Neural crest cell (in vitro differentiated cells): ENCODE measurements at regions not wholly inside any gene's neighbourhood (a gene's known extent, or its start where the extent isn't known, plus 50 kb on each side); places are given as distances from the start of the nearest gene placed in this dataset.

Experiments
- DNase-seq: peaks from one replicate; pipeline ENCODE4 v3.0.0; 2021; ENCODE audit warnings: low read depth, mixed read lengths, low spot score
- H3K27ac Mint-ChIP-seq: one replicate; pipeline ENCODE4 v1.8.0; 2021; ENCODE audit warnings: mild to moderate bottlenecking, mixed read lengths; ENCODE audit not compliant: unreplicated experiment
- H3K27me3 Mint-ChIP-seq: 2 replicates; pipeline ENCODE4 v1.8.0; 2021; ENCODE audit warnings: low read depth, mild to moderate bottlenecking, mixed read lengths
- H3K36me3 Mint-ChIP-seq: 2 replicates; pipeline ENCODE4 v1.8.0; 2021; ENCODE audit warnings: low read depth, mild to moderate bottlenecking, mixed read lengths
- H3K4me1 Mint-ChIP-seq: 2 replicates; pipeline ENCODE4 v1.8.0; 2021; ENCODE audit warnings: mixed read lengths
- H3K4me3 Mint-ChIP-seq: one replicate; pipeline ENCODE4 v1.8.0; 2021; ENCODE audit warnings: mild to moderate bottlenecking, mixed read lengths
- H3K9me3 Mint-ChIP-seq: 2 replicates; pipeline ENCODE4 v1.8.0; 2021; ENCODE audit warnings: mixed read lengths
- CTCF ChIP-seq: fragments of 200-600 bp; sonication (generic); conservative IDR thresholded peaks from 2 replicates; pipeline ENCODE4 v1.5.0; 2021; ENCODE audit warnings: antibody characterized with exemption, mild to moderate bottlenecking

- no peak for DNase-seq
- H3K27me3 Mint-ChIP-seq, result no peaks in the 10 kb centered on the region
- no peak overlapping the region for H3K27ac Mint-ChIP-seq
- H3K9me3 Mint-ChIP-seq, result no peaks in the 10 kb centered on the region
- H3K4me1 Mint-ChIP-seq, result peaks cover 8% of the 10 kb centered on the region
- H3K4me3 Mint-ChIP-seq, result no peak overlapping the region
- H3K36me3 Mint-ChIP-seq, result no peaks in the 10 kb centered on the region
- TF ChIP-seq CTCF, result no peak
Observed at GRCh38 chr6:15945593-15946159, 183.2 kb upstream of the MYLIP start.

DNA sequence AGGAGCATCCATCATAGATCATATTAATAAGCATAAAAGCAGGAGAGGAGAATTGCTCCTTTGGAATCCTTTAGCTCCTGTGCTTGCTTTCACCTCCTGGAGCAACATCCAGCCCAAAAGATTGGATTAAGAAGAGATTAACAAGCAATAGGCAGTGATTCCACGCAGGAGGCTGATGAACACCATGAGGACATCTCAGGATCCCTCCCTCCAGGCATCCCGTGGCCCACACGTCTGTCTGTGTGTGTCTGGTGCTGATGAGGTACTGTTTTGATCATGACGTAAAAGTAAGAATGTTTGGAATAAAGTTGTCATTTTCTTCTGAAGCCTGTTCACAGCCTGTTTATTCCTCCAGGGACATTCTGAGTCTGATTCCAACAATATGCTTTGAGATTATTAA lies 185.5 kb upstream of the MYLIP start:
- TF ChIP-seq CTCF, result no peak
- Mint-ChIP-seq H3K27ac (no peak overlapping the region), H3K4me1 (no peaks in the 10 kb centered on the region), H3K36me3 (no peaks in the 10 kb centered on the region), H3K4me3 (no peak overlapping the region), H3K27me3 (no peaks in the 10 kb centered on the region), H3K9me3 (peaks cover 3% of the 10 kb centered on the region)
- no peak for DNase-seq

DNA sequence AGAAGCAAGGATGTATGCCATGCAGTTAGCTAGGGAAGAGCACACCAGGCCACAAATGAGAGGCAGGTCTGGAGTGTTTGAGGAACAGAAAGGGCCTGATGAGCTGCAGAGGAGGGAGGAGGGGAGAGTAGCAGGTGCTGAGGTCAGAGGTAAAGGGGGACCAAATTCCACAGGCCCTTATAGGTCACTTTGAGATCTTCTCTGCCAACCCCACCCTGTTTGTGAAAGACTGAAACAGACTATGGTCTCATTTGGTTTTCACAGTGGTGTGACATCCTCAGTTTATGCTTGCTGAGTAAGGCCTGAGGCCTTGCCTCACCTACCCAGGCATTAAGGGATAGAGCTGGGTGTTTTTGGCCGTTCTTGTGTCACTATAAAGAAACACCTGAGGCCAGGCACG lies 187.7 kb upstream of the MYLIP start:
- no peak for DNase-seq
- no peak for TF ChIP-seq CTCF
- Mint-ChIP-seq H3K4me1 (no peaks in the 10 kb centered on the region), H3K27ac (no peak overlapping the region), H3K36me3 (no peaks in the 10 kb centered on the region), H3K4me3 (no peak overlapping the region), H3K27me3 (no peaks in the 10 kb centered on the region), H3K9me3 (peaks cover 3% of the 10 kb centered on the region)

GRCh38 chr6:15938107-15938506 lies 190.8 kb upstream of the MYLIP start:
- TF ChIP-seq CTCF, result no peak
- Mint-ChIP-seq H3K4me1 (no peaks in the 10 kb centered on the region), H3K4me3 (no peak overlapping the region), H3K36me3 (no peaks in the 10 kb centered on the region), H3K9me3 (peaks cover 3% of the 10 kb centered on the region), H3K27me3 (no peaks in the 10 kb centered on the region), H3K27ac (no peak overlapping the region)
- DNase-seq, result no peak

DNA sequence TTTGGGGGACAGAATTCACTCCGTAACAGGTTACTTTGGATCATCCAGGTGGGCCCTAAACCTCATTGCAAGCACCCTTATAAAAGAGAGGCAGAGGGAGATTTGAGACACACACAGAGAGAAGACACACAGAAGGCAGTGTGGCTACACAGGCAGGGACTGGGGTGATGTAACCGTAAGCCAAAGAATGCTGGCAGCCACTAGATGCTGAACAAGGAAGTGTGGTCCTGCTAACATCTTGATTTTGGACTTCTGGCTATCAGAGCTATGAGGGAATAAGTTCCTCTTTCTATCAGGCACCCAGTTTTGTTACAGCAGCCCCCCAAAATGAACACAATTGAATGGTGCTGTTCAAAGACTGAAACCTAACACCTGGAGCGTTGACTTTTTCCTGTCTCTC lies 191.3 kb upstream of the MYLIP start:
- no peak for TF ChIP-seq CTCF
- Mint-ChIP-seq H3K36me3 (no peaks in the 10 kb centered on the region), H3K9me3 (peaks cover 3% of the 10 kb centered on the region), H3K4me1 (no peaks in the 10 kb centered on the region), H3K27ac (no peak overlapping the region), H3K27me3 (no peaks in the 10 kb centered on the region), H3K4me3 (no peak overlapping the region)
- DNase-seq, result no peak

GRCh38 chr6:15936503-15936902 lies 192.4 kb upstream of the MYLIP start:
- H3K27me3 Mint-ChIP-seq, result no peaks in the 10 kb centered on the region
- H3K4me3 Mint-ChIP-seq, result no peak overlapping the region
- H3K36me3 Mint-ChIP-seq, result no peaks in the 10 kb centered on the region
- no peaks in the 10 kb centered on the region for H3K4me1 Mint-ChIP-seq
- no peak overlapping the region for H3K27ac Mint-ChIP-seq
- TF ChIP-seq CTCF, result no peak
- H3K9me3 Mint-ChIP-seq, result peaks cover 3% of the 10 kb centered on the region
- DNase-seq, result no peak
